ENCODE measurements at regions not wholly inside any gene's neighbourhood (a gene's known extent, or its start where the extent isn't known, plus 50 kb on each side); places are given as distances from the start of the nearest gene placed in this dataset.
"Not testable (repeated sequence)": the region's sequence is repeated elsewhere in the genome, so short reads cannot be mapped to it uniquely, and the experiment has no call there.

DNA sequence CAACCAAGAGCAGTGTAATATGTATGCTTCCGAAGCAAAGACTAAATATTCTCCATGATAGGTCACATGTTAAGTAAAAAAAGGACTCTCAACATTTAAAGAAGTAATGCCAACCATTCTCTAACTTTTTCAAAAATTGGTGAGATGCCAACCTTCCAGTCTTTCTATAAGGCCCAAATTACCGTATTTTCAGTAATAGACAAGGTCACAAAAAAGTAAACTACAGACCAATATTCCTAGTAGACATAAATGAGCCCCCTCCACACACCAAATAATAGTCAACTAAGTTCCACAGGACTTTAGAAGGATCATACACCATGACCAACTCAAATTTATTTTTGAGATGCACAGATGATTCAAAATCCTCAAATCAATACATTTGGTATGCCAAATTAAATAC, 867.4 kb downstream of the TMEM121 start:
- DNase-seq = no peak

- DNase-seq = no peak
Observed at GRCh38 chr14:106395456-106396050, 869.2 kb downstream of the TMEM121 start.

DNA sequence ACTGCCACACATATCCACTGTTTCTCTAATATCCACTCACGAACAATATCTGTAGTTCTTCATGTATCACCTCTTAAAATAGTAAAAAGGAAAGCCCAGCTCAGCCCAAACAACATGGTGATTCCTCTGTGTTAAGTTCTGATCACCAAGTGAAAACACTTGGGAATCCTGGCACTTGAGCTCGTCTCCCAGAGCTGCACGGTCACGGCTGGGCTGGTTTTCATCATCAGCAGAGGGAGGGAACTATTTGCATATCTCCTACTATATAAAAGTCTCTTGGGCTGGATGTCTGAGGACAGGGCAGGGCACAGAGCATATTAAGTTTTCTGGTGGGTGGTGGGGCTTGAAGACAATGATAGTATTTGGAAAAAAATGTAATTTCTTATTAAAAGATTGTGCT, 870.6 kb downstream of the TMEM121 start:
- DNase-seq = no peak

- not testable (repeated sequence) for DNase-seq
Observed at GRCh38 chr14:106398931-106399331, 872.5 kb downstream of the TMEM121 start.

DNA sequence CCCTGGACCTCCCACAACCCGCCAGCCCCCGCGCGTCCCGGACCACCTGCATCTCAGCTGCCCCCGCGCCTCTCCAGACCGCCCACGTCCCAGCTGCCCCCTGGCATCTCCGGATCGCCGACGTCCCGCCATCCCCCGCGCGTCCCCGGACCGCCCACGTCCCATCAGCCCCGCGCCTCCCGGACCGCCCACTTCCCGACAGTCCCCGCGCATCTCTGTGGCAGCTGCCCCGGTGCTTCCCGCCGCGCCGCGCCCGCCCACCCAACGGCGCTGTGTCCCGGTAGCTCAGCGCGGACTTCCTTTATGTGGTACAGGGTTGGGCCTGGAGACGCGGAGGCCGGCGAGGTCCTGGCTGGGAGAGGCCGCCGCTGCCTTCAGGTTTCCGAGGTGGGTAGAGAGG, 874.9 kb downstream of the TMEM121 start:
- not testable (repeated sequence) for DNase-seq

- DNase-seq = peak; percentile 41
Observed at GRCh38 chr14:106410229-106410628, 883.8 kb downstream of the TMEM121 start.

DNA sequence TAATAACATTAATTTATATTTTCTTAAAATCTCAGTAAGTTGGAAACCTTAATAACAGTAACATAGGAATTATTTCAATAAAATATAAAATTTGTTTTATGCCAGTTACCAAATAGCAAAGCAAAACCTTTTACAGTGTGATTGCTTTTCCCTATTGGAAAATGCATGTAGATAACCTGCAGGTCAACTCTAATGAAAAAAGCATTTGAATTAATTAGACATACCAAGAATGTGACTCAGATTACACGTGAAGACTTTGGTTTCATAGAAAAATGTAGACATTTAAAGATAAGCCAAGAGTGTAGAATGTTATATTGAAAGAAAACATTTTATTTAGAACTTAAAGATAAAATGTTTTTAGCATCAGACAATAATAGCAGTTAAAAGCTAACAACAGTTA, 888.1 kb downstream of the TMEM121 start:
- no peak for DNase-seq

DNA sequence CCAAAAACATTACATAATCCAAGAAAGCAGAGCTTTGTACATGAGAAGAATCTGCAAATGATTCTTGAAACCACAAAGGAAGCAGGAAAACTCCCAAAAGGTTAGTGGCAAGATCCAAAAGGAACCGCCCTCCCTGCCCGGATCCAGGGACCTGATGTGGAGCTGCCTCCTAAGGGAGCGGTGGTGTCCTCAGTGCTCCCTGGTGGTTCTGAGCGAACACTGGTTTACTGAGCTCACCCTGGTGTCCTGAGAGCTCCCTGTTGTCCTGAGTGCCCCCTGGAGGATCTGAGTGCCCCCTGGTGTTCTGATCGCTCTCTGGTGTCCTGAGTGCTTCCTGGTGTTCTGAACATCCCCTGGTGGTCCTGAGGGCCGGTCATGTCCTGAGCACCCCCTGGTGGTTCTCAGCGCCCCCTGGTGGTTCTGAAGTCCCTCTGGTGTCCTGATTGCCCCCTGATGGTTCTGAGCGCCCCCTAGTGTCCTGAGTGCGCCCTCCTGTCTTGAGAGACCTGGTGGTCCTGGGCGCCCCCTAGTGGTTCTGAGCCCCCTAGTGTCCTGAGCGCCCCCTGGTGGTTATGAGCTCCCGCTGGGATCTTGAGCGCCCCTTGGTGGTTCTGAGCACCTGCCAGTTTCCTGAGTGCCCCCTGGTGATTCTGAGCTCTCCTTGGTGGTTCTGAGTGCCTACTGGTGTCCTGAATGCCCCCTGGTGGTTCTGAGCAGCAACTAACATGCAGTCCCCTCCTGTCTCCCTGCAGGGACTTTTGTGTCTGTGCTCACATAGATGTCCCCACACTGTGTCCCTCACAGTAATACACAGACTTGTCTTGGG, 891.1 kb downstream of the TMEM121 start:
- peak; percentile 69 for DNase-seq

DNA sequence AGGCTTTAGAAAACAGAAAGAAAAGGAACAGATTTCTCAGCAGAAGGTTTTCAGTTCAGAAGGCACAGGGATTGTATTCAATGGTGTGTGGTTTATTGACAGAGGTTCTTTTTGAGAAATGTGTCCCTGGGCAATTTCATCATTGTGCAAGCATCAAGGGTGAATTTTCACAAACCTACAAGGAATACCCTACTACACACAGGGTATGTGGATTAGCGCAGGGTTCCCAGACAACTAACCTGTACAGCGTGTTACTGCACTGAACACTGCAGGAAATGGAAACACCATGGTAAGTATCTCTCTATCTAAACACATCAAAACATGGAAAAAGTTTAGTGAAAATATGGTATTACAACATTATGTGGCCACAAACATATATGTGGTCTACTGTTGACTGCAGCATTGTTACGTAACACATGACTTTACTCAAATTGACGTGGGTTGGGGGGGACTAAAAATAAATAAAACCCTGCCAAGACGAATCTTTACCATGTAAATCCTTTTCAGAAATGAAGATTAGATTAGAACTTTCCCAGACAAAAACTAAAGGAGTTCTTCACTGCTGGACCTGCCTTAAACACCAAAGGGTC, 893.1 kb downstream of the TMEM121 start:
- no peak for DNase-seq

DNA sequence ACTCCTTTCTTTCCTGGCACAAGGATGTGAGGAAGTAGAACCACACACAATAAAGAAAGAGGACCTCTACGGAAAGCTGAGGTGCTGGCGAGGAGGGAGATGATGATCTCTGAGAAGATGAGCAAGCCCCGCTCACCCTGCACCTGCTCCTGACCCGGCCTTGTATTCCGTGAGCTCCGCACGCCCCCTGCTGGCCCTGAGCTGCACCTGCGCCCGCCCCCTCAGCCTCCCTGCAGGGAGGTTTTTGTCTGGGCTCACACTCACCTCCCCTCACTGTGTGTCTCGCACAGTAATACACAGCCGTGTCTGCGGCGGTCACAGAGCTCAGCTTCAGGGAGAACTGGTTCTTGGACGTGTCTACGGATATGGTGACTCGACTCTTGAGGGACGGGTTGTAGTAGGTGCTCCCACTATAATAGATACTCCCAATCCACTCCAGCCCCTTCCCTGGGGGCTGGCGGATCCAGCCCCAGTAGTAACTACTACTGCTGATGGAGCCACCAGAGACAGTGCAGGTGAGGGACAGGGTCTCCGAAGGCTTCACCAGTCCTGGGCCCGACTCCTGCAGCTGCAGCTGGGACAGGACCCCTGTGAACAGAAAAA, 895.1 kb downstream of the TMEM121 start:
- peak; percentile 87 for DNase-seq

- DNase-seq = no peak
Observed at GRCh38 chr14:106422066-106422465, 895.7 kb downstream of the TMEM121 start.

GRCh38 chr14:106425150-106425549, 898.8 kb downstream of the TMEM121 start:
- not testable (repeated sequence) for DNase-seq

DNA sequence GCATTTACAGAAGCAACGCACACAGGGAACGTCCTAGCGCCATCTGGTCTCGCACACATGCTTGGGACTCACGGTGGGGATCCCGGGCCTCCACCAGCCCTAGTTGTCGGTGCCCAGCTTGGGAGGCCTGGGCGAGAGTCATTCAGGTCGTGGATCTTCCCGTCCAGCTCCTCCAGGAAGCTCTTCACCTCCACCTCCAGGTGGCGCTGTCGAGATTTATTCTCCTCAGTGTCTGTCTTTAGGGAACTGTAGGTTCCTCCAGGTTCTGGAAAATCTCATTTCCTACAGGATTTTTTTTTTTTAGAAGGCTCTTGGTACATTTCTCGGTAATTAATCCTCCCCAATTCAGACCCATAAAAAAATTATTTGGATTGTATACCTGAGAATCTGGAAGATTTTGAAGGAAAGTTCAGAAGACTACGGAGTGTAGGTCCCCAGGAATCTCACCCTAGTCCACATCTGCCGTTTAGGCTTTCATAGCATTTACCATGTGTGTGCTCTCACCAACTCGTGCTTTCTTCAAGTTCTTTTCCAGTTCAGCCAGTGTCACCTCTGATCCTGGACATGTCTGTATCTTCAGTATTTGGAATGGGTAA, 910.0 kb downstream of the TMEM121 start:
- peak; percentile 78 for DNase-seq

GRCh38 chr14:106442857-106443256, 916.5 kb downstream of the TMEM121 start:
- DNase-seq = peak; percentile 48

- DNase-seq = no peak
Observed at GRCh38 chr14:106455026-106455425, 928.6 kb downstream of the TMEM121 start.

- DNase-seq = peak; percentile 71
Observed at GRCh38 chr14:106459971-106460730, 933.8 kb downstream of the TMEM121 start.

DNA sequence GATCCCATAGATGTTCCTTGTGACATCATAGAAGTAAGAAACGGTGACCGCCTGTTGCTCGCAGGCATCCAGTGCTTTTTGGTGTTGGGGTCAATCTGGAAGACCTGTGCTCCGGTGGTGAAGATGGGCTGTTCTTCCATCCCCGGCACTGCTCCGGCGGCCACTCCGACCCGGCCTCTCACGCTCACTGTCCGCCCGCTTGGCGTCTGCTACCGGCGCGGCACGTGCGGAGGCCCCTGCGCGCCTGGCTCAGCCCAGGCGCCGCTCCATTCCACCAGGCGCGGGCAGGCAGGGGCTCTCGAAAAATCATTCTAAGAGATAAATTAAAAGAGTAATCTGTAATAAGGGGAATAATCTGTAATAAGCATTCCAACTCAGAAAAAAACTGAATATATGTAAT, 934.5 kb downstream of the TMEM121 start:
- DNase-seq = no peak

DNA sequence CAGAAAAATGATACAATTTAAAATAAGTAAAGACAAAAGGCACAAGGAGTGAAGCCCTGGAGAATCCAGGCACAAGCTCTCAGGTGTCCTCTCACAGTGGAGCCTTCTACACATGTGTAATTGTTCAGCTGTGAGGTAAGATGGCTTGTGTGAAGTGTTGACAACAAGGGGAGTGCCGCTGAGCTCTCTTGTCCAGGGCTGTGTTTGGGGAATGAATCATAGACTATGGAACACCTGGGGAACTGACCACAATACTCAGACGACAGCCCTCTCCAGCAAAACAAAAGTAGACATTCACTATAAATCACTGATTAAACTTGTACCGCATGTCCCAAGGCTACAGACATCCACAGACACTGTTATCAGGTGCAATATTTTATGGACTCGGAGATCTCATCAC, 940.1 kb downstream of the TMEM121 start:
- not testable (repeated sequence) for DNase-seq

- DNase-seq = not testable (repeated sequence)
Observed at GRCh38 chr14:106468869-106469268, 942.5 kb downstream of the TMEM121 start.

GRCh38 chr14:106470028-106470427, 943.6 kb downstream of the TMEM121 start:
- DNase-seq = not testable (repeated sequence)

DNA sequence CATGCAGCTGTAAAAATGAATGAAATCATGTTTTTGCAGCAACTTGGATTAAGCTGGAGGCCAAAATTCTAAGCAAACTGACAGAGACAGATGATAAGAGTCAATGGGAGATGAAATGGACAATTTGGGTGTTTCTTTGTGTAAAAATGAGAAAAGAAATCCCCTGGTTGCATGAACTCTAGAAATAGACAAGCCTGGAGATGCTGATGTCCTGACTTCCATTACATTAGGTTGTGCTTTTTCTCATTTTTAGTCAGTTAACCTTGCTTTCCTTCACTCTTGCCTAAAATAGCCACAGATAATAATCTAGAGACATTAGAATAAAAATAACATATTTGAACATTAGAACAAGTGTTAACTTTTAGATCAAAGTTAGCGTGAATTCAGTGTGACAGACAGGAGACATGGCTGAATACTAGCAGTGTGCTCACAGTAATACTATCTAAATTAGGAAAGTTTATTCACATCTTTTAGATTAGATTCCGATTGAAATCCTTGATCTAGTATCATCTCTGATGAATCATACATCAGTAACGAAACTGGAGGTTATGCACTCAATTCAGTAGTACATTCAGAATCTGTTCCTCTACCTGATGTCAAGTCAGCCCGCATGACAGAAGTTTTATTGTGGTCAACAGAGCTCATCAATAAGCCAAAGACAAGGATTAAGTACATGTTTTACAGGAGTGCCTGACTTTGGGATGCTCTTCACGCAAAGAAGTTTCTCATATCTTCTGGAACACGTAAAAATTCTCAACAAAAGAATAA, 948.1 kb downstream of the TMEM121 start:
- DNase-seq = not testable (repeated sequence)

DNA sequence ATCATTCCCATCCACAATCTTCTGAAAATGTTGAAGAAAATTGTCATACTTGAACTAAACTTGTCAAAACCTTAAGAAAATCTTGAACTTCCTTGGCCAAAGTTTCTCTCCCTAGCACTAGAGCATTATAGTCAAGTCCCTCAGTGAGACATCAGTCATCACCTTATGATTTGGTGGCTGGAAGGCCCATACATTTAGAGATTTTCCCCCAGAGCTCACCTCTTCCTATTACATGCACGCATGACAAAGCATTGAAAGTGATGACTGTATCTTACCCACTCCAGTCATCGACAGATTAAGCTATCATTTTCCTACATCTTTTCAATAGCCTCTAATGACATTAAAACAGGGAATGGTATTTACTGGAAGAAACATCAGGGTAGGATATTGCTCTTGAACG, 948.8 kb downstream of the TMEM121 start:
- not testable (repeated sequence) for DNase-seq

Data from activated CD8-positive, alpha-beta memory T cell treated with anti-CD3 and anti-CD28 coated beads, Interleukin-2, amount 50 U/mL, for 4 hours (primary cell).